DOHH2 (cell line): ENCODE measurements at regions not wholly inside any gene's neighbourhood (a gene's known extent, or its start where the extent isn't known, plus 50 kb on each side); places are given as distances from the start of the nearest gene placed in this dataset.

ENCODE experiments used
- EZH2phosphoT487 ChIP-seq: fragments of 200-600 bp; sonication (generic); IDR thresholded peaks from 2 replicates; pipeline ENCODE4 v1.6.1; 2017; ENCODE audit warnings: borderline replicate concordance, mild to moderate bottlenecking, antibody characterized with exemption, low read length, moderate library complexity, mixed read lengths
- TF ChIP-seq, protein P1 (sequence below): fragments of 200-600 bp; sonication (generic); IDR thresholded peaks from one replicate; pipeline ENCODE4 v1.5.1; 2014; ENCODE audit warnings: antibody characterized with exemption, mild to moderate bottlenecking, low read depth, low read length; ENCODE audit not compliant: poor library complexity, severe bottlenecking

DNA sequence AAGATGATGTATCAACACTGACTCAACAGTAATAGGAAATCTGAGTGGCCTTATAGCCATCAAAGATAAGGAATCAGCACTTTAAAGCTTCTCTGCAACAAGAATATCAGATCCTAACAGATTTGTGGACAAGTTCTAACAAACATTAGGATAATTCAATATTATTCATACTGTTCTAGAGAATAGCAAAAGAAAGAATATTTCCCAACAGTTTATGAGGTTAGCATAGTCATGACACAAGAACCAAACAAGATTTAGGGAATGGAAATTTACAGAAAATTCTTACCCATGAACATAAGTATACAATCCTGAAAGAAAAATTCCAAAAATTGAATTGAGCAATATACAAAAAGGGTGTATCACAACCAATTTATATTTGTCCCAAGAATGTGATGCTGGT, 64.3 kb upstream of the BTBD3 start:
- TF ChIP-seq, protein P1, sequence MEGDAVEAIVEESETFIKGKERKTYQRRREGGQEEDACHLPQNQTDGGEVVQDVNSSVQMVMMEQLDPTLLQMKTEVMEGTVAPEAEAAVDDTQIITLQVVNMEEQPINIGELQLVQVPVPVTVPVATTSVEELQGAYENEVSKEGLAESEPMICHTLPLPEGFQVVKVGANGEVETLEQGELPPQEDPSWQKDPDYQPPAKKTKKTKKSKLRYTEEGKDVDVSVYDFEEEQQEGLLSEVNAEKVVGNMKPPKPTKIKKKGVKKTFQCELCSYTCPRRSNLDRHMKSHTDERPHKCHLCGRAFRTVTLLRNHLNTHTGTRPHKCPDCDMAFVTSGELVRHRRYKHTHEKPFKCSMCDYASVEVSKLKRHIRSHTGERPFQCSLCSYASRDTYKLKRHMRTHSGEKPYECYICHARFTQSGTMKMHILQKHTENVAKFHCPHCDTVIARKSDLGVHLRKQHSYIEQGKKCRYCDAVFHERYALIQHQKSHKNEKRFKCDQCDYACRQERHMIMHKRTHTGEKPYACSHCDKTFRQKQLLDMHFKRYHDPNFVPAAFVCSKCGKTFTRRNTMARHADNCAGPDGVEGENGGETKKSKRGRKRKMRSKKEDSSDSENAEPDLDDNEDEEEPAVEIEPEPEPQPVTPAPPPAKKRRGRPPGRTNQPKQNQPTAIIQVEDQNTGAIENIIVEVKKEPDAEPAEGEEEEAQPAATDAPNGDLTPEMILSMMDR = no peak
- no peak for TF ChIP-seq EZH2phosphoT487
